ENCODE measurements at regions not wholly inside any gene's neighbourhood (a gene's known extent, or its start where the extent isn't known, plus 50 kb on each side); places are given as distances from the start of the nearest gene placed in this dataset.

- TF ChIP-seq SKIL (IDR thresholded peaks at IDR 0.05; ENCODE audit: low read depth, poor library complexity, severe bottlenecking) = no peak
- TF ChIP-seq MAX (IDR thresholded peaks at IDR 0.05; ENCODE audit: low read depth, low read length) = no peak
- no peak for TF ChIP-seq BCLAF1 (IDR thresholded peaks at IDR 0.05)
- no peak for TF ChIP-seq HDGF (IDR thresholded peaks at IDR 0.05)
Observed at GRCh38 chr4:126004941-126005340, 690.2 kb downstream of the FAT4 start (continued).

GRCh38 chr4:126007142-126007541 is 692.4 kb downstream of the FAT4 start:
- Histone ChIP-seq H3K27ac (ENCODE audit: control insufficient read depth, insufficient read depth) (no peak overlapping the region), H3K36me3 (ENCODE audit: control insufficient read depth in 2 of 2, insufficient read depth in 2 of 2, low read length in 1 of 2) (no peaks in the 10 kb centered on the region), H2AFZ (ENCODE audit: control insufficient read depth, low read depth, low read length) (no peak overlapping the region), H3K4me3 (no peak overlapping the region), H3K27me3 (replicated peaks in 1 of 2; ENCODE audit: control insufficient read depth in 2 of 2, insufficient read depth in 2 of 2, low read length in 1 of 2) (no peaks in the 10 kb centered on the region), H3K4me2 (ENCODE audit: control insufficient read depth, insufficient read depth) (no peak overlapping the region), H3K9me3 (replicated peaks; ENCODE audit: control insufficient read depth, insufficient read depth, low read length) (no peaks in the 10 kb centered on the region), H3K79me2 (ENCODE audit: control insufficient read depth, insufficient read depth, low read length) (no peaks in the 10 kb centered on the region), H4K20me1 (ENCODE audit: control insufficient read depth, insufficient read depth) (no peaks in the 10 kb centered on the region), H3K4me1 (ENCODE audit: control insufficient read depth, insufficient read depth, low read length) (no peaks in the 10 kb centered on the region), H3K9ac (ENCODE audit: control insufficient read depth, insufficient read depth, low read length) (no peak overlapping the region)
- in situ Hi-C loops (cut with MboI) = no loop called here
- no TSS peak for BruUV-seq (replicated peaks)
- no peak for FAIRE-seq
- DNase-seq (ENCODE audit: low read depth, low spot score) = no peak
- intact Hi-C loops (cut with micrococcal nuclease; ENCODE audit: unreplicated experiment) = no loop called here
- RAD21 ChIA-PET (ENCODE audit: unreplicated experiment) = no interaction called here
- WGBS (ENCODE audit: insufficient coverage, insufficient replicate concordance, low lambda C conversion rate, missing lambda C conversion rate) = 1% methylated on average over 3 of the region's 3 CpGs
- SMC1A ChIA-PET (ENCODE audit: uncharacterized antibody, unreplicated experiment) = interaction anchor here (1.4 kb wide), 1 partner anchor 12 kb away, joined by 4 read pairs; no protein-coding TSS in a partner anchor
- no peak for ATAC-seq
- POLR2A ChIA-PET = no interaction called here
- CTCF ChIA-PET = no interaction called here
- TF ChIP-seq POLR2A (IDR thresholded peaks at IDR 0.05; ENCODE audit: low read depth, low read length) = no peak
- TF ChIP-seq RBBP5 (conservative IDR thresholded peaks at IDR 0.05) = no peak
- no peak for TF ChIP-seq ZBTB11 (CRISPR knock-in tag; IDR thresholded peaks at IDR 0.05)
- TF ChIP-seq HDGF (IDR thresholded peaks at IDR 0.05) = no peak
- no peak for TF ChIP-seq BCLAF1 (IDR thresholded peaks at IDR 0.05)
